RWPE1 (cell line): ENCODE measurements at regions not wholly inside any gene's neighbourhood (a gene's known extent, or its start where the extent isn't known, plus 50 kb on each side); places are given as distances from the start of the nearest gene placed in this dataset.

ENCODE experiments used
- CTCF ChIA-PET: fragments of 350-600 bp; sonication (Branson Sonifier 250); formaldehyde crosslinking; extraction: SDS; loops from one replicate; lab custom pipeline; 2021; lab: Yijun Ruan, JAX
- POLR2A ChIA-PET: fragments of 400-600 bp; formaldehyde crosslinking; extraction: SDS; loops from one replicate; lab custom pipeline; 2020; ENCODE audit warnings: antibody characterized with exemption; ENCODE audit not compliant: low non-redundant PET; lab: Yijun Ruan, JAX
- DNase-seq: peaks from one replicate; pipeline ENCODE4 v3.0.0; 2012; ENCODE audit warnings: low spot score
- H3K27ac ChIP-seq: fragments of 450-650 bp; 2 replicates; pipeline ENCODE4 v1.5.1; 2017
- CTCF ChIP-seq: fragments of 450-650 bp; conservative IDR thresholded peaks from 2 replicates; pipeline ENCODE4 v1.5.1; 2017; ENCODE audit warnings: low read depth, mild to moderate bottlenecking

DNA sequence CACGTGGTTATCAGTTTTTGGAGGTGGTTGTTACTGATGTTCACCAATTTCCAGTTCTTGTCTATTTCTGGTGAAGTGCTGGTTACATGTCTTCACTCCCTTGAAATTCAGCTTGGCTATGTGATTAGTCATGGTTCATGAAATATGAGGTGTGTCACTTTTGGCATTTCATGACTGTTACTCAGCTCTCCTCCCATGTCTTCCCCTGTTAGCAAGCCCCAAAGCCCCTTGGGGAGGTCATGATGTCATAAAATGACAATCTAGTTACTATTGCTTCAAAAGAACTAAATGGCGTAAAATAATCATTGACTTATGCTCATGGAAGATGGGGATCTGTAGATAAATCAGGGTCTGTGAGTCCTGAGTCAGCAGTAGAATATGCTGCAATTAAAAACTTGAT lies 425.1 kb downstream of the SETD4 start:
- CTCF ChIA-PET, result interaction anchor here (0.7 kb wide), 1 partner anchor 534 kb away, joined by 3 read pairs; no protein-coding TSS in a partner anchor
- H3K27ac ChIP-seq, result no peak overlapping the region
- POLR2A ChIA-PET, result no interaction called here
- TF ChIP-seq CTCF, result no peak
- peak; percentile 78 for DNase-seq

DNA sequence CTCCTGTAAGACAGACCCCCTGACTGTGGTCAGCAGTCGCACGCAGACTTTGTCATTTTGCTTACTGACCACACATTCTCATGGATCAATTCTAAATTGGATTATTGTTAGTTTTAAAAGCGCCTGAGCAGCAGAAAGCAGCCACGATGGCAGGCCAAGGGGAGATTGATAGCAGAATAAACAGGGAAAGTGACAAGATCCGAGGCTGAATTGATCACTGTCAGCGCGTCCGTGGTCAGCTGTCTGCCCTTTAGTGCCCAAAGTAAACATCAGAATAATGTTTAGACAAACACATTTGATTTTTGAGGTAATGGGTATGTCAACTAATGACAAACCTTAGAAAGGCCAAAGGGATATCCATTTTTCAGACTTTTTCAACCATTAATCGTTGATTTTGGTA lies 426.8 kb downstream of the SETD4 start:
- ChIA-PET CTCF (interaction anchor here (0.6 kb wide), 1 partner anchor 11 kb away, joined by 3 read pairs; no protein-coding TSS in a partner anchor), POLR2A (no interaction called here)
- DNase-seq, result no peak
- TF ChIP-seq CTCF, result no peak
- H3K27ac ChIP-seq, result no peak overlapping the region

- ChIA-PET CTCF (interaction anchor here (0.9 kb wide), 1 partner anchor 207 kb away, joined by 5 read pairs; no protein-coding TSS in a partner anchor), POLR2A (no interaction called here)
- H3K27ac ChIP-seq, result no peak overlapping the region
- no peak for DNase-seq
- no peak for TF ChIP-seq CTCF
Measured at GRCh38 chr21:35632711-35633110, 427.6 kb downstream of the SETD4 start.

DNA sequence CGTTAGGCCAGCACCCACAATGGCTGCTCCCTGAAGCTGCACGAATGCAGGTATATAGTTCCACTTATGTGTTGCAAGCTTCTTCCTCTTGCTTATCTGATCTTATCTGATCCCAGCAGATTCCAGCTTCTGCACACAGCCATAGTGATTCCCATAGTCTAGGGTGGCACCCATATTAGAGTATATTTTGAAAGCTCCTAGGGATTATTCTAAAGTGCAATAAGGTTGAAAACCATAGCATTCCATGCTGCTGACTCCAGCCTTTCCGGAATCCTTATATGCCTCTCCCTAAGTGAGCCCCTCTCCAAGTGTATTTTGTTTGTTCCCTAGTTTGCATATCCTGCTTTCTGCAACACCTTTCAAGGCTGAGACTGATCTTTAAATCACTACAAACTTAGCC lies 432.0 kb downstream of the SETD4 start:
- TF ChIP-seq CTCF, result no peak
- DNase-seq, result no peak
- POLR2A ChIA-PET, result no interaction called here
- CTCF ChIA-PET, result interaction anchor here (0.6 kb wide), 2 partner anchors 355 to 840 kb away, joined by 3 to 6 read pairs; no protein-coding TSS in a partner anchor
- no peak overlapping the region for H3K27ac ChIP-seq

GRCh38 chr21:35627462-35627861 lies 432.9 kb downstream of the SETD4 start:
- TF ChIP-seq CTCF, result no peak
- no peak for DNase-seq
- ChIA-PET POLR2A (no interaction called here), CTCF (interaction anchor here (0.5 kb wide), 1 partner anchor 180 kb away, joined by 3 read pairs; no protein-coding TSS in a partner anchor)
- H3K27ac ChIP-seq, result no peak overlapping the region

DNA sequence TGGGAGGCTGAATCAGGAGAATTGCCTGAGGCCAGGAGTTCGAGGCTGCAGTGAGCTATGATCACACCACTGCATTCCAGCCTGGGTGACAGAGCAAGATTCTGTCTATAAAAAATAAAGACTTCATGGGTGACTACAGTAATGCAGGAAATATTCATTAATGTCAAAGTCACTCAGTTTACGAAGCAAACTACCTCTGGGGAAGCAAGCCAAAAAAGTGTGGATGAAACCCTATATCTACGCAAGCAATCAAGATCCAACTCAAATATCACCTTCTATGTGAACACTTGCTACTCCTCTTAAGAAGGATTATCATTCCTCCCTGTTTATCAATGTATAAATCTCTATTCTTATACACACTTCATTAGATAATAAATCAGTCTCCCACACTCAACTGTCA lies 434.8 kb downstream of the SETD4 start:
- no peak for TF ChIP-seq CTCF
- ChIA-PET CTCF (interaction anchor here (0.5 to 0.7 kb wide), 2 partner anchors 348 to 1702 kb away, joined by 3 read pairs; no protein-coding TSS in a partner anchor), POLR2A (no interaction called here)
- no peak overlapping the region for H3K27ac ChIP-seq
- DNase-seq, result no peak
